Right forelimb (tissue), 1 donor: ENCODE measurements at regions not wholly inside any gene's neighbourhood (a gene's known extent, or its start where the extent isn't known, plus 50 kb on each side); places are given as distances from the start of the nearest gene placed in this dataset.
A peak's percentile ranks its signal among the peaks of the same experiment; 100 is the strongest.
"Not testable (repeated sequence)": the region's sequence is repeated elsewhere in the genome, so short reads cannot be mapped to it uniquely, and the experiment has no call there.

Experiments
- DNase-seq: peaks from one replicate; pipeline ENCODE4 v3.0.0-alpha.2; 2018

DNA sequence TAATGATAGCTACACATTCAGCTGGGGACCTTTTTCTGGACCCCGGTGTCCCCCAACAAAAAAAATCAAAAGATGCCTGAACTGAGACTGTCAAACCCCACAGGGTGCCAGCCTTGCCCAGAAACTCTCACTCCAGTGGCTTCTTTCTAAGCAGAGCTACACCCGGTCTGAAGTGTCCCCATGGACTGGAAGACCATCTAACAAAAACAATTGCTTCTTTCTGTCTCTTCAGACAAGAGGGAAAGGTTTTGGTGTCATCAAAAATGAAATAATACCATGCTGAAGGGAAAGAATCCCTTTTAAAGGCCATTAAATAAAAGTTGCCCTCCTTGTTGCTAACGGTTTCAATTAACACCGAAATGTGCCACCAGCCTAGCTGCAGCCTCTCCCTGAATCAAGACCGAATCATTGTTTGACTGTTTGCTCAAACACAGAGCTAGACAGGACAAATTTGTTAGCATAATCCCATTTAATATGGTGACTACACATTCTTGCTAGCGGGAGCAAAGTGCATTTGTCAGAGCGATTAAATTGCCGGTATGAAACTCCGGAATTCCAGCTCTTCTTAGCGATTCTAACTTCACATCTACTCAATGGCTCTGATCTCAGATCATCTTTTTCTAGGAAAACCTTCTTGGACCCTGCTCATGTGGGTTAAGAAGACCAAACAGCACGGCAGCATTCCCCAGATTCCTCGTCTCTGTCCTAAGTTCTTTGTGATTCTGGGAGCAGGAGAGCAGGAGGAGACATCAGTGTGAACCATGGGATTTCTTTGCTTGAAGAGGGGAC lies 397.5 kb upstream of the PRKCQ start:
- DNase-seq = no peak

DNA sequence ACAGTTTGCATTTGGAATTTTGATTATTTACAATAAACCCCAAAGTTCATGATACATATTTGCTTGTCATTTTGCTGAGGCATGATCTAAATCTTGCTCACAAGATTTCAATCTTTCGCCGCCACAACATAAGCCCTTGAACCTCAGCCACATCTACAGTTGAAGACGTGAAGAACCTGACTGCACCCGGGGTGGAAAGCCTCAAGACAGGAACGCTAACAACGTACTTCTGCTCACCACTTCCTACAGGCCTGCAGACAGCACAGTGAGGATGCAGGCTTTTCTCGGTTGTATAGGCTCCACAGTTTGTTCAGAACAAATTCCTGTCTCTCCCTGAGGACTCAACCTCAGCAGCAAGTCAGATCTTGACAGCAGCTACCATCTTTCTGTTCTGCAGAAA lies 393.8 kb upstream of the PRKCQ start:
- no peak for DNase-seq

DNA sequence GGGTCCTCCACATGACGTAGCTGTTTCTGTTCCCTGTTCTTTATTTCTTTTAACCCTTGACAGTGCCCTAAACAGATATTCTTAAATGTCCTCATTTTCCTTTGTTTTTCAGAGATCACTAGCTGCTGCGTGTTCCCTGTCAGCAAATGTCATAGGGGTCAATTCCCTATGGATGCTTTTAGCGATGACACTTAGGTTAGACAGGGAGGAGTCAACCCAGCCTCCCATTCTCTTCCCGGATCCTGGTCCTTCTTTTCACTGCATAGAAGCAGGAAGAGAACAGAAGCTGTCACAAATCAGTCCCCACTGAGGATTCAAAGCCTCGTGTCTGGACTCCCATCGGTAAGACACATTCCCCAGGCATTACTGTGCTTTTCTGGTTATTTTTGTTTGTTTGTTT lies 392.1 kb upstream of the PRKCQ start:
- DNase-seq = no peak

DNA sequence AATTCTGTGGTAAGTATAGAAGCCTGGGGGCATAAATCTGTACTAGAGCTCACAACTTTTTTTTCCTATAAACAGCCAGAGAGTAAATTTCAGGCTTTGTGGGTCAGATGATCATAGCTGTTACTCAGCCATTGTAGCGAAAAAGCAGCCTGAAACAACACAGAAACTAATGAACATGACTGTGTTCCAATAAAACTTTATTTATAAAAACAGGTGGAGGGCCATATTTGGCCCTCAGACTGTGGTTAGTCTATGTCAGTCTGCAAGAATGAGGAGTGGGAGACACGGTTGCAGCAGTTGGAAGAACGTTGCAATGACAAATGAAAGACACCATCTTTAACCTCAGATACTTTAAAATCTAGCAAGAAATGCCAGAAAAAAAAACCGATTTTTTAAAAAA lies 389.6 kb upstream of the PRKCQ start:
- no peak for DNase-seq

- no peak for DNase-seq
Measured at GRCh38 chr10:6964543-6964942, 384.5 kb upstream of the PRKCQ start.

DNA sequence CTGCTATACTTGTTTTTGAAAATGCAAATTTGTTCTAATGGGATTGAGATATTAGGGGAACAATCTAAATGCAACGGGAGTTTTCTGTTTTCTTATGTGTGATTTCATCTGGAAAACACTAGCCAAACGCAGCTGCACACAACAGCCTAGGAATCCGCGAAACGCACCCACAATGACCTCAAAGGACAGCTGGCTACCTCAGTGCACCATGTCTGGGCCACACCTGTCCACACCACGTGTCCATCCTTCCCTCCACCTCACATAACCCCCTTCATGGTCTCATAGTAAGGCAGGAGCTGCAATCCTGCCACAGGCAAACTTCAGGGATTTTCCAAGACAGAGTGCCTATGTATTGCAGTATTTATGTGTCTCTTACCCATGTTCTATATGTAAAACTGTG lies 382.5 kb upstream of the PRKCQ start:
- no peak for DNase-seq

GRCh38 chr10:6958711-6959110 lies 378.6 kb upstream of the PRKCQ start:
- no peak for DNase-seq

GRCh38 chr10:6958254-6958653 lies 378.2 kb upstream of the PRKCQ start:
- DNase-seq = no peak

DNA sequence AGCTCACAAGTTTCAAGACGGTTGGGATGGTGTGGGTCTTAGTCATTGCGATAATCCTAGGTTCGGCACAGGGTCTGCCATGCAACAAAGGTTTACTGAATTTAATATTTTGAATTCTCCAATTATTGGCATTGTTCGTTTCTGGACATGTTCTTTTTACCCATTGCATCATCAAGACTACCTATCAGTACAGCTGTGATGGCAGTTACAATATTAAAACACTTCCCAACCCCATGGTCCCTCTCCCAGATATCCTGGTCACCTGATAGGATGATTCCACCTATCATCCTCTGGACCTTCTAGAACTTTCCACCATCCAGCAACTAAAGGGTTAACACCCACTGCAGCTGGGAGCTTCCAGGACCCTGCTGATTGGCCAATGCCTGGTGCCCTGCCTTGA lies 377.8 kb upstream of the PRKCQ start:
- DNase-seq = no peak

- no peak for DNase-seq
Measured at GRCh38 chr10:6956562-6956961, 376.5 kb upstream of the PRKCQ start.

- no peak for DNase-seq
Measured at GRCh38 chr10:6953271-6953801, 373.3 kb upstream of the PRKCQ start.

- DNase-seq = no peak
Measured at GRCh38 chr10:6951732-6952131, 371.7 kb upstream of the PRKCQ start.

- no peak for DNase-seq
Measured at GRCh38 chr10:6950133-6950532, 370.1 kb upstream of the PRKCQ start.

DNA sequence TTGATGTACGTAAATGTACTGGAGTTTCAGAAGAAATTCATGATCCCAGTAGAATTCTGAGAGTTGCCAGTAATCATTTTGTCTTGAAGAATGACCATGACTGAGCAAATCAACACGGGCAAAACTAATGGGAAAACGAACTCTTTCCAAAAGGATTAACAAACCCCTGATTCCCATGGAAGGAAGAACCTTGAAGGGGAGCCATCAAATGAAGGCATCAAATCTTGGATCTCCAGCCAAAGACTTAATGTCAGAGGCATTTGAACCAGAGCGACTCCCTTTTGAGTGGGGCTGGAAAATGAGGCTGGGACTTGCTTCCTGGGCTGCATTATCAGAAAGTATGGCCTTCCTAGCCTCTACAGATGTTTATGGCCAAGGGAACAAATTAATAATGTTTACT lies 364.4 kb upstream of the PRKCQ start:
- no peak for DNase-seq

- DNase-seq = no peak
Measured at GRCh38 chr10:6938384-6938783, 358.3 kb upstream of the PRKCQ start.

GRCh38 chr10:6936931-6937330 lies 356.9 kb upstream of the PRKCQ start:
- no peak for DNase-seq

GRCh38 chr10:6929148-6929830 lies 349.2 kb upstream of the PRKCQ start:
- no peak for DNase-seq

GRCh38 chr10:6928586-6928985 lies 348.5 kb upstream of the PRKCQ start:
- DNase-seq = no peak

- DNase-seq = no peak
Measured at GRCh38 chr10:6926971-6927370, 346.9 kb upstream of the PRKCQ start.

DNA sequence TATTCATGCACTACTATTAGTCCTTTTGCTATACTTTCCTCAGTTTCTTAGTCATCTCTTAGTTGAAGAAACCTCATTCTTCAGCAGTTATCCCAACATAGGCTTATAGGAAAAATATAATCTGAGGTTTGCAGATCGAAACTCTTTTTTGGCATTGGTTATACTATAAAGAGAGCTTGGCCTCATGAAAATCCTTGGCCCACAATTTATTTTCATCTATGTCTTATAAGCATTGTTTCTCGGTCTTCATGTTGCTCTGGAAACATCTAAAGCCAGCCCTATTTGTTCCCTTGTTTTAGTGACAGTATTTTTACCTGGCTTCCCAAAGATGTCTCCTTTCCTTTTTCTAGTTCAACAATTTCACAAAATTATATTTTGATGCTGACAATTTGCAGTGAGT lies 345.1 kb upstream of the PRKCQ start:
- no peak for DNase-seq

GRCh38 chr10:6924166-6924565 lies 344.1 kb upstream of the PRKCQ start:
- DNase-seq = no peak

DNA sequence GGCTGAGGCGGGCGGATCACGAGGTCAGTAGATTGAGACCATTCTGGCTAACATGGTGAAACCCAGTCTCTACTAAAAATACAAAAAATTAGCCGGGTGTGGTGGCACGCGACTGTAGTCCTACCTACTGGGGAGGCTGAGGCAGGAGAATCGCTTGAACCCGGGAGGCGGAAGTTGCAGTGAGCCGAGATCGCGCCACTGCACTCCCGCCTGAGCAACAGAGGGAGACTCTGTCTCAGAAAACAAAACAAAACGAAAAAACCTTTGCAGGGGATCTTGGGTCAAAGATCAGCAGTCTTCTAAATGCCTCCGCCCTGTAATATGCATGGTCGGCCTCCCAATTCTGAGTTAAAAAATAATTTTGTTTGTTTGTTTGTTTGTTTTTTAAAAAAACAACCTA lies 340.9 kb upstream of the PRKCQ start:
- DNase-seq = not testable (repeated sequence)

GRCh38 chr10:6920072-6921019 lies 340.3 kb upstream of the PRKCQ start:
- peak; percentile 67 for DNase-seq
